GM19397 (cell line): ENCODE measurements at regions not wholly inside any gene's neighbourhood (a gene's known extent, or its start where the extent isn't known, plus 50 kb on each side); places are given as distances from the start of the nearest gene placed in this dataset.

Experiments used
- ATAC-seq: cut with Tn5 transposase; IDR thresholded peaks from one replicate; pipeline ENCODE4 v1.9.1; 2021; ENCODE audit warnings: mild to moderate bottlenecking, moderate library complexity; ENCODE audit not compliant: unreplicated experiment

- no peak for ATAC-seq
These were observed 499.0 kb upstream of the SGCD start for GRCh38 chr5:155827949-155828348.

- ATAC-seq: no peak
These were observed 495.5 kb upstream of the SGCD start for GRCh38 chr5:155831491-155831890.

GRCh38 chr5:155833287-155833686, 493.7 kb upstream of the SGCD start:
- no peak for ATAC-seq

- no peak for ATAC-seq
These were observed 492.5 kb upstream of the SGCD start for GRCh38 chr5:155834271-155834975.

GRCh38 chr5:155836089-155836803, 490.7 kb upstream of the SGCD start:
- ATAC-seq: no peak

- ATAC-seq: no peak
These were observed 488.6 kb upstream of the SGCD start for GRCh38 chr5:155838394-155838793.

- ATAC-seq: no peak
These were observed 487.5 kb upstream of the SGCD start for GRCh38 chr5:155839251-155840037.

- ATAC-seq: no peak
These were observed 482.4 kb upstream of the SGCD start for GRCh38 chr5:155844542-155844941.

- no peak for ATAC-seq
These were observed 476.6 kb upstream of the SGCD start for GRCh38 chr5:155850370-155850769.

GRCh38 chr5:155866971-155867370, 460.0 kb upstream of the SGCD start:
- ATAC-seq: no peak

GRCh38 chr5:155867522-155868088, 459.4 kb upstream of the SGCD start:
- ATAC-seq: no peak

GRCh38 chr5:155870636-155871035, 456.3 kb upstream of the SGCD start:
- no peak for ATAC-seq

- ATAC-seq: no peak
These were observed 455.3 kb upstream of the SGCD start for GRCh38 chr5:155871623-155872022.

- ATAC-seq: no peak
These were observed 454.2 kb upstream of the SGCD start for GRCh38 chr5:155872629-155873220.

GRCh38 chr5:155878991-155879575, 447.9 kb upstream of the SGCD start:
- ATAC-seq: no peak

GRCh38 chr5:155884041-155884440, 442.9 kb upstream of the SGCD start:
- no peak for ATAC-seq

- ATAC-seq: no peak
These were observed 441.8 kb upstream of the SGCD start for GRCh38 chr5:155885199-155885598.

GRCh38 chr5:155886311-155887031, 440.5 kb upstream of the SGCD start:
- ATAC-seq: no peak

- ATAC-seq: no peak
These were observed 431.5 kb upstream of the SGCD start for GRCh38 chr5:155895484-155895883.

GRCh38 chr5:155897761-155898160, 429.2 kb upstream of the SGCD start:
- ATAC-seq: no peak
